ENCODE measurements at regions not wholly inside any gene's neighbourhood (a gene's known extent, or its start where the extent isn't known, plus 50 kb on each side); places are given as distances from the start of the nearest gene placed in this dataset.
A peak's percentile ranks its signal among the peaks of the same experiment; 100 is the strongest.

GRCh38 chr6:26215585-26216358 is 128.5 kb downstream of the HFE start:
- no peak overlapping the region for H3K4me3 Mint-ChIP-seq
- H3K4me1 Mint-ChIP-seq: peaks cover 5% of the 10 kb centered on the region
- H3K27me3 Mint-ChIP-seq: no peaks in the 10 kb centered on the region
- peaks cover 2% of the 10 kb centered on the region for H3K36me3 Mint-ChIP-seq
- H3K9me3 Mint-ChIP-seq: no peaks in the 10 kb centered on the region
- no peak overlapping the region for H3K27ac Mint-ChIP-seq

GRCh38 chr6:26216359-26216885 is 129.2 kb downstream of the HFE start:
- Mint-ChIP-seq H3K27ac (no peak overlapping the region), H3K9me3 (no peaks in the 10 kb centered on the region), H3K4me3 (no peak overlapping the region), H3K36me3 (peaks cover 2% of the 10 kb centered on the region), H3K4me1 (peaks cover 5% of the 10 kb centered on the region), H3K27me3 (no peaks in the 10 kb centered on the region)

GRCh38 chr6:26216886-26217713 is 129.9 kb downstream of the HFE start:
- Mint-ChIP-seq H3K9me3 (no peaks in the 10 kb centered on the region), H3K4me3 (no peak overlapping the region), H3K27ac (no peak overlapping the region), H3K4me1 (peaks cover 5% of the 10 kb centered on the region), H3K36me3 (peaks cover under 1% of the 10 kb centered on the region), H3K27me3 (no peaks in the 10 kb centered on the region)

- no peaks in the 10 kb centered on the region for H3K27me3 Mint-ChIP-seq
- H3K36me3 Mint-ChIP-seq: no peaks in the 10 kb centered on the region
- H3K4me3 Mint-ChIP-seq: no peak overlapping the region
- H3K9me3 Mint-ChIP-seq: no peaks in the 10 kb centered on the region
- no peak overlapping the region for H3K27ac Mint-ChIP-seq
- H3K4me1 Mint-ChIP-seq: peaks cover 5% of the 10 kb centered on the region
These were observed 130.5 kb downstream of the HFE start for GRCh38 chr6:26217714-26218075.

GRCh38 chr6:26218824-26219223 is 131.6 kb downstream of the HFE start:
- H3K36me3 Mint-ChIP-seq: no peaks in the 10 kb centered on the region
- peaks cover 5% of the 10 kb centered on the region for H3K4me1 Mint-ChIP-seq
- no peak overlapping the region for H3K4me3 Mint-ChIP-seq
- H3K27me3 Mint-ChIP-seq: no peaks in the 10 kb centered on the region
- H3K9me3 Mint-ChIP-seq: no peaks in the 10 kb centered on the region
- no peak overlapping the region for H3K27ac Mint-ChIP-seq

- Mint-ChIP-seq H3K27ac (no peak overlapping the region), H3K9me3 (no peaks in the 10 kb centered on the region), H3K36me3 (no peaks in the 10 kb centered on the region), H3K4me3 (no peak overlapping the region), H3K4me1 (peaks cover 5% of the 10 kb centered on the region), H3K27me3 (no peaks in the 10 kb centered on the region)
These were observed 133.1 kb downstream of the HFE start for GRCh38 chr6:26220145-26220970.

GRCh38 chr6:26221186-26221585 is 134.0 kb downstream of the HFE start:
- peaks cover 5% of the 10 kb centered on the region for H3K4me1 Mint-ChIP-seq
- no peaks in the 10 kb centered on the region for H3K27me3 Mint-ChIP-seq
- H3K4me3 Mint-ChIP-seq: no peak overlapping the region
- H3K36me3 Mint-ChIP-seq: no peaks in the 10 kb centered on the region
- H3K9me3 Mint-ChIP-seq: no peaks in the 10 kb centered on the region
- H3K27ac Mint-ChIP-seq: no peak overlapping the region

- Mint-ChIP-seq H3K9me3 (no peaks in the 10 kb centered on the region), H3K36me3 (no peaks in the 10 kb centered on the region), H3K27ac (peak overlapping the region; percentile 78), H3K4me3 (no peak overlapping the region), H3K27me3 (no peaks in the 10 kb centered on the region), H3K4me1 (peaks cover 13% of the 10 kb centered on the region)
These were observed 135.3 kb downstream of the HFE start for GRCh38 chr6:26222571-26222970.

GRCh38 chr6:26223228-26223627 is 136.0 kb downstream of the HFE start:
- Mint-ChIP-seq H3K4me3 (no peak overlapping the region), H3K4me1 (peaks cover 13% of the 10 kb centered on the region), H3K36me3 (no peaks in the 10 kb centered on the region), H3K27me3 (no peaks in the 10 kb centered on the region), H3K27ac (peak overlapping the region; percentile 65), H3K9me3 (no peaks in the 10 kb centered on the region)

- Mint-ChIP-seq H3K27ac (no peak overlapping the region), H3K4me1 (peaks cover 15% of the 10 kb centered on the region), H3K36me3 (no peaks in the 10 kb centered on the region), H3K9me3 (no peaks in the 10 kb centered on the region), H3K4me3 (no peak overlapping the region), H3K27me3 (no peaks in the 10 kb centered on the region)
These were observed 136.7 kb downstream of the HFE start for GRCh38 chr6:26223650-26224546.

- Mint-ChIP-seq H3K36me3 (no peaks in the 10 kb centered on the region), H3K4me3 (no peak overlapping the region), H3K27me3 (no peaks in the 10 kb centered on the region), H3K27ac (no peak overlapping the region), H3K4me1 (peaks cover 17% of the 10 kb centered on the region), H3K9me3 (no peaks in the 10 kb centered on the region)
These were observed 137.3 kb downstream of the HFE start for GRCh38 chr6:26224547-26224912.

GRCh38 chr6:26224940-26225847 is 138.0 kb downstream of the HFE start:
- Mint-ChIP-seq H3K27me3 (no peaks in the 10 kb centered on the region), H3K4me1 (peaks cover 16% of the 10 kb centered on the region), H3K36me3 (no peaks in the 10 kb centered on the region), H3K27ac (no peak overlapping the region), H3K9me3 (no peaks in the 10 kb centered on the region), H3K4me3 (no peak overlapping the region)

- H3K4me1 Mint-ChIP-seq: peaks cover 18% of the 10 kb centered on the region
- no peaks in the 10 kb centered on the region for H3K9me3 Mint-ChIP-seq
- H3K4me3 Mint-ChIP-seq: no peak overlapping the region
- no peaks in the 10 kb centered on the region for H3K36me3 Mint-ChIP-seq
- H3K27ac Mint-ChIP-seq: no peak overlapping the region
- H3K27me3 Mint-ChIP-seq: no peaks in the 10 kb centered on the region
These were observed 138.8 kb downstream of the HFE start for GRCh38 chr6:26225848-26226578.
